NCI-H1417 treated with DMSO at 0.1 percent for 48 hours (cell line): ENCODE measurements at regions not wholly inside any gene's neighbourhood (a gene's known extent, or its start where the extent isn't known, plus 50 kb on each side); places are given as distances from the start of the nearest gene placed in this dataset.
A peak's percentile ranks its signal among the peaks of the same experiment; 100 is the strongest.

Experiments used
- DNase-seq: peaks from one replicate; lab custom pipeline; 2025; lab: John Stamatoyannopoulos, UW

- no peak for DNase-seq
Measured at GRCh38 chr5:167482555-167482954, 808.9 kb upstream of the WWC1 start.

DNA sequence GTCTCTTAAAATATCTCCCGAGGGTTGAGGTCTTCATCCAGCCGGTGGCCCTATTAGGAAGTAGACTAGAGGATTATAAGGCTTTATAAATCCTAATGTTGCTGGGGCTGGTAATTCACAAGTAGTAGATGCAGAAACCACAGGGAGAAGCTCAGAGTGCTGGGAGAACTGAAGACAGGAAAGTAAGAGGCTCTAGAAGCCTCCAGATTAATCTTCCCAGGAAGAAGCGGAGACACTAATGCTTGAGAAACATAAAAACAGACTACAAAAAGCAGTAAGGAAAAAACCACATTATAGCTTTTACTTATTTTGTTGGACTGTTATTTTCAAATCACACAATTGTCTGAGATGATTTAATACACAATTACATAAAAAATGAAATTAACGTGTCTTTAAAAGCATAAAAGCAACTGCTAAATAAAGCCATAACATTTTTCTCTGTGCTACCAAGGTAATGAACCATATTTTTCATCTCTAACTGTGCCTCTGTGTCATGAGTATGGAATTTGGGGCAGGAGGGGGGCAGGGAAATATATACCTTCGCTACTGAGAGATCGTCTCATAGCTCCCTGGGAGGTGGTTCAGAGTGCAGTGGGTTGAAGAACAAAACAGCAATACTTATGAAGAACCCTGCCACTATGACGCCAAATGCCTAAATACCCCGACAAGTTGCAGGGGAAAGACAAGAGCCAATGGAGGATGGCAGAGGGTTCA is 806.2 kb upstream of the WWC1 start:
- DNase-seq: no peak

DNA sequence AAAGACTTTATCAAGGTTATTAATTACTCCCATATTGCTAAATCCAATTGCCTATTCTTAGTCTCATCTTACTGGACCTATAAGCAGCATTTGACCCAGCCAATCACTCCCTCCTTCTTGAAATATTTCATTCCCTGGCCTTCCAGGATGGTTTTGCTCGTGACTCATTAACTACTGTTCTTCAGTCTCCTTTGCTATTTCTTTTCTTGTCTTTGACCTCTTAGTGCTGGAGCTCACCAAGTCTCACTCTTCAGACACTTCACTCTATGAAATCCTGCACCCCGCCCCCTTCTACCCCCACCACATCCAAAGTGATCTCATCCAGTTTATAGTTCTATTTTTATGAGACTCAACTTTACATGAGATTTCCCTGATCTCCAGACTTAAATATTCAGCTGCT is 803.1 kb upstream of the WWC1 start:
- no peak for DNase-seq

DNA sequence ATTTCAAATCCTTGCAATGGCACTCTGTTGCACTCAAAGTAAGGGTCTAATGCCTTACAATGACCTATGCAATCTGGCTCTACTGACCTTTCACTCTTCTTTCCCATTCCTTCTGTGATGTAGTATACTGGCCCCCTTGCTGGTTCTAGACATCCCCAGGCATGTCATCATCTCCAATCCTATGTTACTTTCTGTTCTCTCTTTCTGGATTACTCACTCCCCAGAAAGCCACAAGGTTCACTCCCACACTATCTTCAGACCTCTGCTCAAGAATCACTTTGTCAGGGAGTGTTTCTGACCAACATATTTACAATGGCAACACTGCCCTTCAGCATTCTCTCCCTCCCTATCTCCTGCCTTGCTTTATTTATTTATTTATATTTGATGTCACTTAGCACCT is 802.2 kb upstream of the WWC1 start:
- DNase-seq: no peak

GRCh38 chr5:167503926-167504720 is 787.3 kb upstream of the WWC1 start:
- DNase-seq: no peak

DNA sequence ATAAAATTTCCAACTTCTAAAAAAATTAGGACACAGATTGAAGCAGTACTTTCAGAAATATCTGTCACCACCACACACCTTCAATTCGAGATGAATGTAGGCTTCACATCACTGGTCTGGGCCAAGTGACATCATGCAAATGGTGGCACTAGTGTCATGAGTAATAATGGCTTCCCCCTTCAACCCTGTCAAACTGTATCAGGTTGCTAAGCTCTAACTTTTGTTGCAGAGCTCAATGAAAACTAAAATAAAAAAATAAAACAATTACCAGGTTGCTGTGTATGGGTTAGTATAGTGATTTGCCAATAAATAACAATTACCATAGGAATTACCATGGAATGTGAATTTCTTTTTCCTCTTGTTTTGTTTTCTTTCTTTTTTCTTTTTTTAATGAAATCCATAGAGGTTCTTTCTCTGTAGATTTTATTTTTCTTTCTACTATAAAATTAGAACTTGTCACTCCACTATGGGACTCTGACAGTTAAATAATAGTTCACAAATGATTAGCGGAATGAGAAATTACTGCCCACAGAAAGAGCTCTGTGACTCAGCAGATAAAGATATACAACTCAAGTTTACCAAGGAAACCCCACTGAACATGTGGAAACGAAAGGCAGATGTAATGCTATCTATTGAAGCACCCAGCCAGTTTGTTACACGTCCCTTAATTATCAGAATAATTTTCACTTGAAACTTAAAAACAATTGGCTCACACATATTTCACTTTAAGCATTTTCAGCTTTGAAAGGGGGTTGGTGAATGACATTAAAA is 783.8 kb upstream of the WWC1 start:
- no peak for DNase-seq

DNA sequence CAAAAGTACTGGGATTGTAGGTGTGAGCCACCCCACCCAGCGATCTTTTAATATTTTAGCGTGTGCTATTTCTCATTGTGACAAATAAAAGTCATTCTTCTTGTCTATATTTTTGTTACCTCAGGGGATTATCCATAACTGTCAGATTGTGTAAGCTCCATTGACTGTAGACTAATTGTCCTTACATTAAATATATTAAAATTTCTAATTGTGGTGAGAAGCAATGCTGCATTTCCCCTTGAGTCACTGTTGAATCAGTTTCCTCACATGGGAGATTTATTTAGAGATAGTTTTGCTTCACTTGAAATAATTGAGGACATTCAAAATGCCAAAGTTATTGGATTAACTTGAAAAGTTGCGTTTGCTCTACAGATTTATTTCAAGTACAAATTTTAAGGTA is 782.4 kb upstream of the WWC1 start:
- DNase-seq: no peak

DNA sequence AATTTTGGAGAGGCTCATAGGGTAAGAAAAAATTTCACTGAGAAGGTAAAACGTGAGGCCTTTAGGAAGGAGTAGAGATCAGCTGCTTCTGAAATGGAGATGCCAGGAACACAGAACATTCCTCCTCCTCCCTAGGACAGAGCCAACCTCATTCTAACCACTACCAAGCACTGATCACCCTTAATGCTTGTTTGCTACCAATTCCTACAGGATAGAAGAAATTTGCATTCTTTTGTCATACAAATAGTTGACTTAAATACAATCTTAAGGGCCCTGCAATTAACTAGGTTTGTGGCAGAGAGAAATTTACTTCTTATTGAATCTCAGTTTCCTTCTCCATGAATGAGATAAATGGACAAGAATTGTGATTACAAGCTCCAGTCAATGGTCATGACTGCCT is 780.2 kb upstream of the WWC1 start:
- no peak for DNase-seq

GRCh38 chr5:167512111-167512510 is 779.3 kb upstream of the WWC1 start:
- DNase-seq: no peak

- DNase-seq: peak; percentile 50
Measured at GRCh38 chr5:167513381-167513780, 778.1 kb upstream of the WWC1 start.

DNA sequence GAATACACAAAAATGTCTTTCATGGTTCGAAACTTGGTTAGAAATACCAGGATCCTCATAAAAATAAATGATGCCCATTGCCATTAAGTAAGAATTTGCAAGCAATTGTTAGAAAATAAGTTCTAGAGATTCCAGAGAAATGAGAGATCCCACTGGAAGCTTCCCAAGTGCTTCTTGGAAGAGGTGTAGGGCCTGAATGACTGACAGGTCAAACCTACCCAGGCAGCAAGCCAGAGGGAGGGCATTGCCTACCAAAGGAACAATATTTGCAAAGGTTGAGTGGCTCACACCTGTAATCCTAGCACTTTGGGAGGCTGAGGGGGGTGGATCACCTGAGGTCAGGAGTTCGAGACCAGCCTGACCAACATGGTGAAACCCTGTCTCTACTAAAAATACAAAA is 777.0 kb upstream of the WWC1 start:
- DNase-seq: no peak

DNA sequence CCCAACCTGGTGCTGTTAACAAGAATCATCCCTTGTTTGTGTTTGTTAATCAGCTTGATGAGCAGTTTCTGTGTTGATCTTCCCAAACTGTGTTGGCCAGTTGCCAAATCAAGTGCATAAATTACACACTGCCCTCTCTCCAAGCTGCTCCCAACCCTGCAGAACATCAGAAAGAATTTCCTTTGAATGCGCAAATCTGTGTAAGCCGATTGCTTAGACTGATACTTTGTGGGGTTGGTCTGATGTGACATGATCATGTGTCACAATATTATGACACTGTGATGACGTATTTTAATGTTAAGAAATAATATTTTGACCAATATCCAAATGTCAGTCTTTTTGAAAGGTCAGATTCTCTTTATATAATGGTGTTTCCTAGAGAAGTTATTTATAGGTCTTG is 766.4 kb upstream of the WWC1 start:
- DNase-seq: no peak

GRCh38 chr5:167528651-167529050 is 762.8 kb upstream of the WWC1 start:
- DNase-seq: no peak

DNA sequence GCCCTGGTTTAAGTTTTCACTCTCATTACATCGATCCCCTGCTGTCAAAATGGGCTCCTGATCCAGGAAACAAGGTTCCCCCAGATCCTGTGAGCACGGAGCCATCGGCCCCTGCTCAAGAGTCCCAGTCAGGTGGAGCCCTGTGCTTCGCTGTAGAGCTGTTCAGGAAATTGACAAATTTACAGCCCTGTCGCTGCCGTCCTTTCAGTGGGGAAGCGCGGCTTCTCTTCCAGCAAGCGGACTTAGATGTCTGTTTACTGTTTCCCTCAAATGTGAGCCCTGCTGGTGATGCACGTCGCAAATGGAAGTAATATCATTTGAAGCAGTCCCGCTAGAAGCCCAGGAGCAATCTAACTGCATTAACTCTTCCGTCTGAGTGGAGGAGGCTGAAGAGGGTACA is 760.9 kb upstream of the WWC1 start:
- DNase-seq: no peak

GRCh38 chr5:167533814-167534795 is 757.3 kb upstream of the WWC1 start:
- no peak for DNase-seq

- no peak for DNase-seq
Measured at GRCh38 chr5:167539747-167540146, 751.7 kb upstream of the WWC1 start.

DNA sequence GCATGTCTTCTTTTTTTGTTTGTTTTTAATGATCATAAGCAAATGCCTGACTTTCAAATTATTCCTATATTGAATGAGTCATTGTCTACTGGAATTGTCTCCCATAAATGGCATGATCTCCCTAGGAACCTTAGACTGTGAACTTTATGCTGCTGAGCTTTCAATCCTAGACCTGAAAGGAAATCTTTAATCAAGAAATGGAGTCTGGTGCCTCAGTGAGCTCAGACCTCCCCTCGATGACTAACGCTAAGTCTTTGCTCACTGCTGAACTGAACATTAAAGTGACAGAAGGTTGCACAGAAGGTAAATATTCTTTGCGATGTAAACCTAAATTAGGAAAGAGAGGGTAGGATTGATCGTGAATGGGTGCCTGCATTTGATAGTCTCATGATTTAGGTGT is 745.2 kb upstream of the WWC1 start:
- no peak for DNase-seq

DNA sequence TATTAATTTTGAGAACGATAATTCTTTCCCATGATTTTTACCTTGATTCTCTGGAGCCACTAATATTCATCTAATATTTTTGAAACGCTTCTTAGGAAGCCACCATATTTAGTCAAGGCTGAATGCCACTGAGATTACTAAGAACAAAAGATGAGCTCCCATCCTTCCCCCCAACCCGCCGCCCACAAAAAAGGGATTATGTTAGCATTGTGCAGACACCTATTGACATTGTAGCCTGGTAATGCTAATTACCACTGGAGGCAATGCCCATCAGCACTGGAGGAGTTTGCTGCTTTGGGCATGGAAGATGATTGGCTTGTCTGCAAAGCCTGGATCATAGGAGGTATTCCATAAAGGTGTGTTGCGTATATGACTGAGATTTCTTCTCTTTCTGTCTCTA is 739.1 kb upstream of the WWC1 start:
- no peak for DNase-seq

- no peak for DNase-seq
Measured at GRCh38 chr5:167553511-167553910, 737.9 kb upstream of the WWC1 start.

GRCh38 chr5:167554564-167555290 is 736.7 kb upstream of the WWC1 start:
- DNase-seq: no peak

DNA sequence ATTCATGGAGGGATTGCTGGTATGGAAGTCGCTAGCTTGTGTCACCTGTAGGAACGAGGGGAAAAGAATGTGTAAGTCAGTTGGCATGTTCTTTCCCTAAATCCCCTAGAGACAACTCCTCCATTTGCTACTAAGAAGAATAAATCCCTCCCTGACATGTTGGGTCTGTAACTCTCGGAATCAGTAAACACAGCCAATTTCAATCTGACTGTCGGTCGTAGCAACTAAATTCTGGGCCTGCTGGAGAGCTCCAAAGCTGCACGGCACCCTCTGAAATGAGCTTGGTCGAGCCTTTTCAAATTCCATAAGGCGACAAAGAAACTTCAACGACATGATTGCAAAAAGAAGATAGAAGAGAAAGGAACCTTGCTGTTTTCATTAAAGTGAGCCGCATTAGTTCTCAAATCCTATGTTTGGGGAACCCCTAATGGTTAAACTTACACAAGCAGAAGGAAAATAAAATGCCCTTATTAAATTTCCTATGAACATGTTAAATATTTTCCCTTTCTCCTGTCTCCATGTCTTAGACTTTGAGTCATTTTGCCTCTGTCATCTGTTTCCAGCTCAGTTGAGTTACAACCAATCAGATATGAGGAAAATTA is 735.8 kb upstream of the WWC1 start:
- no peak for DNase-seq
